IMR-90 (cell line): ENCODE measurements at regions not wholly inside any gene's neighbourhood (a gene's known extent, or its start where the extent isn't known, plus 50 kb on each side); places are given as distances from the start of the nearest gene placed in this dataset.

ENCODE experiments used
- ATAC-seq: fragments of 200-7000 bp; cut with Tn5 transposase; 2 replicates; pipeline ENCODE4 v1.9.1; 2020; ENCODE audit warnings: low read depth, mild to moderate bottlenecking, moderate library complexity
- BruUV-seq: library from RNA; stranded (reverse); fragments of 400-500 nt; replicated peaks from 2 replicates; lab custom pipeline; 2021; lab: Mats Ljungman, UMichigan
- CTCF ChIA-PET: fragments of 300-600 bp; formaldehyde crosslinking; extraction: SDS; loops from one replicate; lab custom pipeline; 2021; ENCODE audit warnings: antibody characterized with exemption; lab: Yijun Ruan, JAX
- POLR2A ChIA-PET: fragments of 300-600 bp; sonication (Branson Sonifier 250); formaldehyde crosslinking; loops from one replicate; lab custom pipeline; 2022; ENCODE audit warnings: antibody characterized with exemption; ENCODE audit not compliant: unreplicated experiment; lab: Charles Lee
- DNase-seq: peaks from one replicate; pipeline ENCODE4 v3.0.0; 2013
- H2AFZ ChIP-seq: replicated peaks from 2 replicates; pipeline ENCODE3; 2013; ENCODE audit warnings: low read length, mild to moderate bottlenecking; ENCODE audit not compliant: poor library complexity
- H2AK5ac ChIP-seq: 2 replicates; pipeline ENCODE4 v1.6.1; 2013; ENCODE audit warnings: low read depth, low read length, inconsistent platforms
- H2AK9ac ChIP-seq: replicated peaks from 2 replicates; pipeline ENCODE3; 2013; ENCODE audit warnings: mild to moderate bottlenecking, low read depth, low read length, moderate library complexity; ENCODE audit not compliant: poor library complexity
- H2BK120ac ChIP-seq: 2 replicates; pipeline ENCODE4 v1.6.1; 2013; ENCODE audit warnings: low read depth, low read length, inconsistent platforms
- H2BK15ac ChIP-seq: 3 replicates; pipeline ENCODE4 v1.6.1; 2013; ENCODE audit warnings: low read depth, low read length, inconsistent platforms
- H2BK20ac ChIP-seq: 2 replicates; pipeline ENCODE4 v1.6.1; 2013; ENCODE audit warnings: low read depth, mild to moderate bottlenecking, inconsistent platforms, low read length, moderate library complexity
- H2BK5ac ChIP-seq: 2 replicates; pipeline ENCODE4 v1.6.1; 2013; ENCODE audit warnings: mild to moderate bottlenecking, low read depth, low read length, inconsistent platforms; ENCODE audit not compliant: poor library complexity, severe bottlenecking
- H3K14ac ChIP-seq: replicated peaks from 2 replicates; pipeline ENCODE4 v1.6.1; 2013; ENCODE audit warnings: low read depth, low read length, inconsistent platforms
- H3K18ac ChIP-seq: 2 replicates; pipeline ENCODE4 v1.6.1; 2013; ENCODE audit warnings: low read depth, low read length, control low read depth
- H3K23ac ChIP-seq: 2 replicates; pipeline ENCODE4 v1.6.1; 2013; ENCODE audit warnings: low read depth, low read length, inconsistent platforms
- H3K27ac ChIP-seq: 2 replicates; pipeline ENCODE4 v1.5.1; 2013; ENCODE audit warnings: mild to moderate bottlenecking, control low read depth, low read length; ENCODE audit not compliant: insufficient read depth
- H3K27me3 ChIP-seq: 2 replicates; pipeline ENCODE4 v1.6.1; 2013; ENCODE audit warnings: low read length; ENCODE audit not compliant: control insufficient read depth, insufficient read depth
- H3K36me3 ChIP-seq: 2 replicates; pipeline ENCODE4 v1.6.1; 2013; ENCODE audit warnings: low read length, mixed read lengths; ENCODE audit not compliant: control insufficient read depth, insufficient read depth
- H3K4ac ChIP-seq: 2 replicates; pipeline ENCODE4 v1.6.1; 2013; ENCODE audit warnings: low read depth, low read length, inconsistent platforms
- H3K4me1 ChIP-seq: 2 replicates; pipeline ENCODE4 v1.6.1; 2013; ENCODE audit warnings: low read length, mixed read lengths; ENCODE audit not compliant: control insufficient read depth, insufficient read depth
- H3K4me2 ChIP-seq: 2 replicates; pipeline ENCODE4 v1.6.1; 2013; ENCODE audit warnings: low read depth, mild to moderate bottlenecking, control low read depth, low read length, moderate library complexity
- H3K4me3 ChIP-seq: 2 replicates; pipeline ENCODE4 v1.5.1; 2013; ENCODE audit warnings: low read depth, mild to moderate bottlenecking, control low read depth, low read length, moderate library complexity; ENCODE audit not compliant: insufficient read depth
- H3K56ac ChIP-seq: 2 replicates; pipeline ENCODE4 v1.6.1; 2013; ENCODE audit warnings: low read length, inconsistent platforms; ENCODE audit not compliant: insufficient read depth; ENCODE audit errors: extremely low read depth
- H3K79me1 ChIP-seq, 2 experiments: 2 replicates each; pipeline ENCODE4 v1.6.1; 2013; ENCODE audit warnings: low read length in 2 of 2, inconsistent platforms in 1 of 2, low read depth in 1 of 2
- H3K9ac ChIP-seq: 2 replicates; pipeline ENCODE4 v1.6.1; 2013; ENCODE audit warnings: low read depth, low read length, control low read depth
- H3K9me1 ChIP-seq: 2 replicates; pipeline ENCODE4 v1.6.1; 2013; ENCODE audit warnings: low read length, inconsistent platforms; ENCODE audit not compliant: insufficient read depth
- H3K9me3 ChIP-seq: 2 replicates; pipeline ENCODE4 v1.6.1; 2013; ENCODE audit warnings: low read length; ENCODE audit not compliant: control insufficient read depth, insufficient read depth
- H4K20me1 ChIP-seq: 2 replicates; pipeline ENCODE4 v1.6.1; 2013; ENCODE audit warnings: low read length, inconsistent platforms; ENCODE audit not compliant: insufficient read depth
- H4K5ac ChIP-seq: 2 replicates; pipeline ENCODE4 v1.6.1; 2013; ENCODE audit warnings: mild to moderate bottlenecking, low read depth, low read length, control low read depth
- H4K8ac ChIP-seq, 2 experiments: 2 replicates each; pipeline ENCODE4 v1.6.1; 2013; ENCODE audit warnings: low read depth in 2 of 2, low read length in 2 of 2, control low read depth in 1 of 2, inconsistent platforms in 1 of 2
- H4K91ac ChIP-seq: 2 replicates; pipeline ENCODE4 v1.6.1; 2013; ENCODE audit warnings: low read depth, low read length, inconsistent platforms; ENCODE audit not compliant: insufficient read depth
- BHLHE40 ChIP-seq: fragments of 150-350 bp; IDR thresholded peaks from 2 replicates; pipeline ENCODE4 v1.6.1; 2016; ENCODE audit warnings: mild to moderate bottlenecking, low read depth, low read length
- MAFK ChIP-seq: IDR thresholded peaks from 2 replicates; pipeline ENCODE4 v1.6.1; 2012; ENCODE audit warnings: low read depth, low read length, improper control_type of control experiment
- RCOR1 ChIP-seq: IDR thresholded peaks from 2 replicates; pipeline ENCODE4 v1.6.1; 2012; ENCODE audit warnings: mild to moderate bottlenecking, low read length, improper control_type of control experiment; ENCODE audit not compliant: insufficient replicate concordance
- WGBS, 2 experiments: methylation state at CpG; one replicate each; pipeline versions ENCODE4 v1.1.5 to v1.1.7; 2013; ENCODE audit warnings: missing lambda C conversion rate in 2 of 2; ENCODE audit not compliant: insufficient read length in 1 of 2; ENCODE audit errors: extremely low coverage in 2 of 2; 5-methylcytosine and 5-hydroxymethylcytosine counted together
- dilution Hi-C: fragments of 300-500 bp; cut with HindIII; formaldehyde crosslinking; loops from one replicate; pipeline ENCODE4 v1.14.3; 2018; ENCODE audit warnings: low sequenced_read_pairs; ENCODE audit not compliant: unreplicated experiment
- in situ Hi-C: fragments of 300-500 bp; cut with MboI; formaldehyde crosslinking; loops from 3 replicates; pipeline ENCODE4 v1.14.3; 2019; ENCODE audit warnings: low sequenced_read_pairs, inconsistent platforms, mixed read lengths
- intact Hi-C: fragments of 100-400 bp; cut with micrococcal nuclease; formaldehyde crosslinking; loops from 2 replicates; pipeline ENCODE4 v1.10.0; 2022

GRCh38 chr17:79204261-79204660 lies 129.6 kb downstream of the ENGASE start:
- Histone ChIP-seq H3K4me2 (no peak overlapping the region), H3K27me3 (peaks cover 24% of the 10 kb centered on the region; the same call in 1 of the 2 replicates), H3K4me3 (no peak overlapping the region), H4K8ac (no peak overlapping the region), H2BK5ac (no peak overlapping the region), H3K36me3 (no peaks in the 10 kb centered on the region), H2AK9ac (no peak overlapping the region), H3K9me1 (no peaks in the 10 kb centered on the region), H3K4ac (no peak overlapping the region), H3K23ac (no peak overlapping the region), H4K20me1 (no peaks in the 10 kb centered on the region), H4K91ac (no peak overlapping the region), H2BK15ac (no peak overlapping the region), H3K27ac (no peak overlapping the region), H2AK5ac (no peak overlapping the region), H3K79me1 (no peaks in the 10 kb centered on the region), H2BK120ac (no peak overlapping the region), H3K4me1 (peaks cover 3% of the 10 kb centered on the region; the same call in 1 of the 2 replicates), H3K14ac (no peak overlapping the region), H2BK20ac (no peak overlapping the region), H3K9ac (no peak overlapping the region), H3K9me3 (no peaks in the 10 kb centered on the region), H4K5ac (no peak overlapping the region), H2AFZ (no peak overlapping the region), H3K56ac (no peak overlapping the region), H3K18ac (no peak overlapping the region)
- intact Hi-C loops: no loop called here
- ChIA-PET CTCF (no interaction called here), POLR2A (no interaction called here)
- WGBS, 2 experiments: 48% methylated on average over 2 of the region's 20 CpGs; no CpG with 5 or more reads in 1 of the 2 experiments
- in situ Hi-C loops: no loop called here
- no peak for TF ChIP-seq MAFK
- TF ChIP-seq BHLHE40: no peak
- no peak for TF ChIP-seq RCOR1
- dilution Hi-C loops: no loop called here
- DNase-seq (no peak), ATAC-seq (no peak)
- BruUV-seq: no TSS peak
